ENCODE measurements at regions not wholly inside any gene's neighbourhood (a gene's known extent, or its start where the extent isn't known, plus 50 kb on each side); places are given as distances from the start of the nearest gene placed in this dataset.

GRCh38 chr17:74041869-74042640 lies 161.4 kb upstream of the RPL38 start:
- DNase-seq (ENCODE audit: insufficient read length, low spot score) (no peak), FAIRE-seq (no peak)
- TF ChIP-seq CTCF (IDR thresholded peaks at IDR 0.05; ENCODE audit: insufficient read depth, missing control alignments), result no peak

GRCh38 chr17:74042744-74043486 lies 160.6 kb upstream of the RPL38 start:
- FAIRE-seq, result peak; percentile 11
- no peak for DNase-seq (ENCODE audit: insufficient read length, low spot score)
- no peak for TF ChIP-seq CTCF (IDR thresholded peaks at IDR 0.05; ENCODE audit: insufficient read depth, missing control alignments)

- no peak for DNase-seq (ENCODE audit: insufficient read length, low spot score)
- FAIRE-seq, result no peak
- no peak for TF ChIP-seq CTCF (IDR thresholded peaks at IDR 0.05; ENCODE audit: insufficient read depth, missing control alignments)
Observed at GRCh38 chr17:74043976-74044375, 159.5 kb upstream of the RPL38 start.

- TF ChIP-seq CTCF (IDR thresholded peaks at IDR 0.05; ENCODE audit: insufficient read depth, missing control alignments), result no peak
- DNase-seq (ENCODE audit: insufficient read length, low spot score) (no peak), FAIRE-seq (no peak)
Observed at GRCh38 chr17:74045608-74046280, 157.7 kb upstream of the RPL38 start.

- FAIRE-seq (peak; percentile 41), DNase-seq (ENCODE audit: insufficient read length, low spot score) (peak; percentile 67)
- no peak for TF ChIP-seq CTCF (IDR thresholded peaks at IDR 0.05; ENCODE audit: insufficient read depth, missing control alignments)
Observed at GRCh38 chr17:74049167-74049966, 154.1 kb upstream of the RPL38 start.

- FAIRE-seq (no peak), DNase-seq (ENCODE audit: insufficient read length, low spot score) (no peak)
- TF ChIP-seq CTCF (IDR thresholded peaks at IDR 0.05; ENCODE audit: insufficient read depth, missing control alignments), result no peak
Observed at GRCh38 chr17:74049967-74050458, 153.5 kb upstream of the RPL38 start.
